ENCODE measurements at regions not wholly inside any gene's neighbourhood (a gene's known extent, or its start where the extent isn't known, plus 50 kb on each side); places are given as distances from the start of the nearest gene placed in this dataset.

DNA sequence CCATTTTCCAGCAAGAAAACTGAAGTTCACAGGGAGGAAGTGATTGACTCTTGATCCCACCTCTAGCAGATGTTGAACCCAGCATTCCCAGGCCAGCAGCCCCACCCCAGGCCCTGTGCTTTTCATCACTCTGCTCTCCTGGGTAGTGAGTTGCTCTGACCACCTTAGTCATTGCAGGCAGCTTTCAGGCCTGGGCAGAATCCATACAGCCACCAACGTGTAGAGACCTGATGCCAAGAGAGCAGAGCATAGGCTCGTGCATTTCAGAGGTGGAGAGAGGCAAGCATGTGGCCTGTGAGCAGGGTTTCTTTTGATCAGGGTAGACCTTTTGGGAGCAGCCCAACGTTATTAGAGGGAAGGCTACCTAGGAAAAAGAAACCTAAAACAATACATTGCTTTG is 334.6 kb downstream of the PTEN start:
- no peak for DNase-seq (ENCODE audit: low read depth, low spot score)

DNA sequence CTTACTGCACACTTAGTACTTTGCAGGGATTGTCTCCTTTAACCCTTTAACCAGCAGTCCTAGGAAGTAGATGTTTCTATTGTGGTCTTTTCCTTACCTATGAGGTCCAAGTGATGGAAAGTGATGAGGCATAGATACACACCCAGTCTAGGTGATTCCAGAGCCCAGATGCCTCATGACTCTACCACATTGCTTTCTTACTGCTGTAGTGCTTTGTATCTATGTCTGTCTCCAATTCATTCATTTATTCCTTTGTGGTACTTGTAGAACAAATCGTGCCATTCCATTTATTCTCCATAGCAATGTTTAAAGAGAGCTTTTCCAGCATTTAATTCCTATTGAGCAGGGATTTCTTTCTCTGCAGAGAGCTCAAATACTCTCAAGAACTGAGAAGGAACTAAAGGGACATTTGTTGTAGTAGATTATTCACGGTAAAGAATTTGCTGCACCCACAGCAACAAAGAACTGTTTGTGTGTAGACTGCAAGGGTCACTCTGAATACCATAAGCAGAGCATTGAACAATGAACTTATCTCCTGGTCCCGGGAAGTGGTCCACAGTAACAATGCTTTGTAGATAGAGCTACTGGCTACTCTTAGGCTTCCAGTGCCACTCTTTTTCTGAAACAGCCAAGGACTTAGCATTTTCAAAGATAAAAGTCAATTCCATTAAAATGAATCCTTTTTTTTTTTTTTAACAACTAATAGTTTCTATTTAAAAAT is 337.0 kb downstream of the PTEN start:
- DNase-seq (ENCODE audit: low read depth, low spot score) = no peak

DNA sequence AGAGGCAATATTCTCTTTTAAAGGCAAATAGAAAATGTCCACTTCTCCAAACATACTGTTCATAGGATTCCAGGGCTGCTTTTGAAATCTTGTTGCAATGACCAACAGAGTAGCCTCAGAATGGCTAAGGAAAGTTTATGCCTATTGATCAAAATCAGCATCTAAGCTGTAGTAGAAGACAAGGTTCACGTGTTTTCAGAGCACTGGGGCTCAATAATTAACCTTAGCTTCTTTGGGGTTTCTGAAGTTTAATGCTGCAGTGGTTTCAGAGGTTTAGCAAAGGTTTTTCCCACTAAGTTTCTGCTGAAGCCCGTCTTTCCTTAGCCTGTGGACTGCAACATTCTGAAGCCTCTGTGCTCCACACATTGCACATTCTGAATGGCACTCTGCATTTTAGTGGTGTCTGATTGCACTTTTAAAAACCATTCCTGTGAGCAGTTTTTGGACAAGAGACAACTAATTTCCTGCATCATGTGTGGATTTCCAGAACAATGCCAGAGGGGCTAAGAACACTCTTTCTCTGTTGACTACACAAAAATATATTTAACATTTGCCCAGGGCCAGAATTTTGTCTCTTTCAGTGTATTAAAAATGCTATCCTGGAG is 342.5 kb downstream of the PTEN start:
- no peak for DNase-seq (ENCODE audit: low read depth, low spot score)

DNA sequence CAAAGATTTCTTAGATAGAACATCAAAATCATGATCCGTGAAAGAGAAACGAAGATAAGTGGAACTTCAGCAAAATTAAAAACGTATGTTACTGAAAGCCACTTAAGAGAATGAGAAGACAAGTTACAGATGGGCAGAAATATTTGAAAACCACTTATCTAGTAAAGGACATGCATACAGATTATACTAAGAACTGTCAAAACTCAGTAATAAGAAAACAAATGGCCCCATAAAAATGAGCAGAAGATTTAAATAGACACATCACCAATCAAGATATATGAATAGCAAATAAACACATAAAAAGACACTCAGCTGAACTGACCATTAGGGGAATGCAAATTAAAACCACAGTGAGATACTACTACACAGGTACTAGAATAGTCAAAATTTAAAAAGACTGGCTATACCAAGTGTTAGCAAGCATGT is 343.7 kb downstream of the PTEN start:
- no peak for DNase-seq (ENCODE audit: low read depth, low spot score)

DNA sequence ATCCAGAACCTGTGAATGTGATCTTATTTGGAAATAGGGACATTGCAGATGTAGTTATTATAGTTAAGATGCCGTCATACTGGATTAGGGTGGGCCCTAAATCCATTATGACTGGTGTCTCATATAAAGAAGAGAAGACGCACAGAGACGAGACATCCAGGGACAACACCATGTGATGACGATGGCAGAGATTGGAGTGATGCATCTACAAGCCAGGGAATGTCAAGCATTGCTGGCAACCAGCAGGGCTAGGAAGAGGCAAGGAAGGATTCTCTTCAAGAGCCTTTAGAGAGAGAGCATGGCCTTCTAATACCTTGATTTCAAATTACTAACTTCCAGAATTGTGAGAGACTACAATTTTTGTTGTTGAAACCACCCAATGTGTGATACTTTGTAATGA is 345.8 kb downstream of the PTEN start:
- no peak for DNase-seq (ENCODE audit: low read depth, low spot score)

DNA sequence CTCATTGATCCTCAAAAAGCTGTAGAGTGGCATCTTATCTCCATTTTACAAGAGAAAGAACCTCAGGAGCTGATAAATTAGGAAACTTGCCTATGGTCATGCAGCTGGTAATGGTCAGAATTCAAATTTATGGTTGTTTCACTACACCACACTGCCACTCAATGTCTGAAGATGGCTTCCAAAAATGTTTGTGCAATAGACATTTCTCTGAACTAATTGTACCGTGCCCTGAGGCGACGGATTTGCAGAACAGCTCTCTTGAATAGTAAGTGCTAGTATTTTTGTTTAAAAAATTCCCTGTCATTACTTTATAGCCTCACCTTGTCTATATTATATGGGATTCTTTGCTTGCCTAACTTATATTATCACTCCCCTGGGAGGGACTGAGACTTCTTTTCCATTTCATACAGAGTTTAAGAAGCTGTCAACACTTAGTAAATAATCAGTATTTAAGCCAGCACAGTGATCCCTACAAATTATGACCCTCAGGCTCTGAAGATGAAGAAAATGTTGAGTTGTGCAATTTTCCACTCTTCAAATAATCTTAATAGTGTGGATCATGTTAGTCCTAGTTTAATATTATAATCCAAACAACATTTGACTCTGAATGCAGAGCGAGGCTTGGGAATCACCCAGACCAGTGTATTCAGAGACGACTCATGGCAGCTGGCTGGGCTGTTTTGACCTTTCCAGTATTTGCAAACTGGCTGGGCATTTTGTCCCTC is 346.6 kb downstream of the PTEN start:
- no peak for DNase-seq (ENCODE audit: low read depth, low spot score)

DNA sequence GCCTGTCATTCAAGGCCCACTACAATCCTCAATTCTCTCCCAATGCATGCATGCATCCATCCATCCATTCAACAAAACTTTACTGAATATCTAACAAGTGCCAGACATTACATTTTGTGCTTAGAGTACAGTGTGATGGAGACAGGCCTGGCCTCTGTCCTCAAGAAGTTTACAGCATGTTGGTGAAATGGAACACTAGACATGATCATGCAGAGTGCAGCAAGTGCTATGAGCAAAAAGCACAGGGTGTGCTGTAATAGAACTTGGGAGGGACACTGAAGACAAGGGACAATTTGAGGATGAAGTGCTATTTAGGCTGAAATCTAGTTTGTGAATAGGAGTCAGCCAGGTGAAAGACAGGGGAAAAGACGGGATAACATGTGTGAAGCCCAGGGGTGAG is 347.8 kb downstream of the PTEN start:
- no peak for DNase-seq (ENCODE audit: low read depth, low spot score)

DNA sequence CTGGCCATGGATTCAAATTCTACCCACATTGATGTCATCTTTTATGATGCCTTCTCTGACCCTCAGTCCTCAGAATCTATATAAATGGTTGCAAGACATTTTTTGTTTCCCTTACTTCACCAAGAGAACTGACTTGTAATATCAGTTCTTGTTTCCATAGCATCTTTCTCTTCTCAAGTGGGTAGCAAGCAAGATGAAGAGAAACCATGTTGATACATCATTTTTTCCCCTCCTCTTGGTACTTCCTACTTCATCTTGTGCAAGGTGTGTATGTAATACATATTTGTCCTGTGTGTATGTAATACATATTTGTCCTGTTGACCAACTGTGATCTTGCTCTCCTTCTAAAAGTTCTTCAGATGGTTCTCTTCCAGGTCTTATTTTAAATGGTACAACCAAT is 348.6 kb downstream of the PTEN start:
- DNase-seq (ENCODE audit: low read depth, low spot score) = no peak

DNA sequence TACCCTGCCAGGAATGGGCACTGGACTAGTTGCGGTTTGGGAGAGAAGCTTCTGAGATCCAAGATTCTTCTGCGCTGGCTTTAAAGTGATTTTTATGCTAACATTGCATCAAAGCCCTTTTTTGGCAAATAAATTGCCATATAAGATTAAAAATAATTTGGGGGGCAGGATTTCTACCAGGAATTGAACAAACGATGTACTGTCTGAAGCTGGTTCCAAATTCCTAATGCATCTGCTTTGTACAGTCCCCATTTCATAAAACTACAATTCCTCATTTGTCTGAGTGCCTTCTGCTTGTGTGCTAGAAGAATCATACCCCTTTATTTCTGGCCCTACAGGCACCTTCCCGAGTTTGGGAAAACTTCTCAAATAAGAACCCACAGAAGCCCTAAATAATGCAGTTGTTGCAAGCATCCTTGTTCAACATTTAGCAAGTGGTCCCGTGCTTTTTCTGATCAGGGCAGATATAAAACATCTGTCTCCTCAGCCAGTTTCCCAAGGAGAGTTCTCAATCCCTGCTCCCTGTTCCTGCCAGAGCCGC is 349.7 kb downstream of the PTEN start:
- no peak for DNase-seq (ENCODE audit: low read depth, low spot score)

DNA sequence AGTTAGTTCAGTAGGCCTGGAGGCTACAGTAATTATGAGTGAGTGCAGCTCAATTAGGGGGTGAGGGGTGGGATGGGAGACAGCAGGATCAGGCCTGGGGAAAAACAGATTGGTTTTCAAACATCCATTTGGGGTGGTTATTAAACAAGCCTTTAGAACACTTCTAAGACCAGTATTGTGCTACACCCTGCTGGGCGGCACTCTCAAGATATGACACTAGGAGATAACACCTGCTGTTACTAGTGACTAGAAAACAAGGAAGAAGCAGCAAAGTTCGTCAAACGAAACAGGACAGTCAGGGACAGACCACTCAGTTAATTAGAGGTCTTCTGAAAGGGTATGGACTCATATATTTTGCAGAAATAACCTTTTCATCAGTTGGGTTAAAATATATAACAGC is 353.6 kb downstream of the PTEN start:
- DNase-seq (ENCODE audit: low read depth, low spot score) = no peak

DNA sequence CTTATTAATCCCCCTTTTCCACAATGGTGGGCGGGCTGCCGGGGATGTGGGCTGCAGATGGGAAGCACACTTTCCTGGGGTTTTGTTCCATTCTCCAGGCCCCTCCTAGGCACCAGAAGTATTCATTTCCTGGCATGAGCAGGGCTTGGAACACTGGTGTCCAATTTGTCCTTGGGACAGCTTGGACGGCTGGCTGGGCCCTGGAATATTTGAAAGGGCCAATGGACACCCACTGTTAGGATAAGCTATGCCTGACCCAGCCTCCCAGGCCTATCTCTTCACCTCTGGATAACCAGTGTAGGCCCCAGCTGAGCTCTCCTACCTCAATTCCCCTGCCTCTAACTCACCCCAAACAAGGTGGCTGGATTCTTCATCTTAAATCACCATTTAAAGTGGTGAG is 354.9 kb downstream of the PTEN start:
- no peak for DNase-seq (ENCODE audit: low read depth, low spot score)

DNA sequence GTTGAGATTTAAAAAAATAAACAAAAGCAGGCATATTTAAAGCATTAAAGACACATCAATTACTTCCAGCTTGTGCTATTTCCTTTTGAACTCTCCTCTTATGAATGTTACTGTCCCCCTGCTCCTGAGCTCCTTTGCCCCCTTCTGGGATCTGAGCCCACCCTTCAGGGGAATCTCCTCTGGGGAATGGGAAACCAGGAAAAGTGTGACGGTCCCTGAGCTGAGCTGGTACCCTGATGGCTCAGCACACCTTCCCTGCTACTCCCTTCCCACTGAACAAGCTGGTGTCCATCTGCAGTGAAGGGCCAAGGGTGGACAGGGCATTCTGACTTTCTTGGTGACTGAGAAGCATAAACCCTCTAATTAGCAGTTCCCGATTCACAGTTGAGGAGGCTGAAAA is 356.3 kb downstream of the PTEN start:
- DNase-seq (ENCODE audit: low read depth, low spot score) = no peak

DNA sequence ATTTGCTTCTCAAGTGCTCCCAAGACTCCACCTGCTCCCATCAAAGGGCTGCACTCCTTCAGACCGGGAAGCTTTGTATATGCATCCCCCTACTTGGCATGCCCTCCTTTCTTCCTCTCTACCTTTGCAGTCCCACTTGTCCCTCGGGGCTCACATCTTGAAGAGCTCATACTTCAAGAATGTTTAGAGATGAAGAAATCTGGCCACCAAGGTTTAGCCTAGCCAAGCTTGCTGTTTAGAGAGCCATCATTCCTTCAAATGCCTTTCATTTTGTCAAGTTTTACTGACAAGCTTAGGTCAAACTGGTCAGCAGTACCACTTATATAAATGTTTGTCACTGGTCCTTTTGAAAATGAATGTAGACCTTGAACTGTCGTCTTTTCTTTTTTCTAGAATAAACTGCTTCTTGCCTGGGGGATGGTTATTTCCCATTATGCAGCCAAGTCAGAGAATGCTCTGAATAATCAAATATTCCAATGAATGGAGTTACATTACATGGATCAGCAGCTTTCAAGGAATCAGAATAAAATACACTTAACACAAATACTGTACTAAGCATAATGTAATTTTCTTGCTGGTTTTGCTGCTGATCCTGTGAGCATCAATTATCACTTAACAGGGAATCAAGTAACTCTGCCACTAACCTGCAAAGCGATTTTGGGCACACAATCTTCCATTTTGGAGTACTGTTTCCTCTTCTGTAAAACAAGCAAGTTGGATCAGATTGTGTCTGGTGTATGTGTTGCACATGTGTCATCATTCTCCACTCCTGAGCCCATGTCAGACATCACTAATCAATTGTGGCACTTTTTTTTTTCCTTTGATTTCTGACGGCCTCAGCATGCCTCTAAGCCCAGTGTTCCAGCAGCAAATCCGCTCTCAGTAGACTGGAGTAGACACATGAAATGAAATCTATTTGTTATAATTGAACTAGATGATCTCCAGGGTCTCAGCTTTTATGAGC is 357.9 kb downstream of the PTEN start:
- DNase-seq (ENCODE audit: low read depth, low spot score) = no peak

DNA sequence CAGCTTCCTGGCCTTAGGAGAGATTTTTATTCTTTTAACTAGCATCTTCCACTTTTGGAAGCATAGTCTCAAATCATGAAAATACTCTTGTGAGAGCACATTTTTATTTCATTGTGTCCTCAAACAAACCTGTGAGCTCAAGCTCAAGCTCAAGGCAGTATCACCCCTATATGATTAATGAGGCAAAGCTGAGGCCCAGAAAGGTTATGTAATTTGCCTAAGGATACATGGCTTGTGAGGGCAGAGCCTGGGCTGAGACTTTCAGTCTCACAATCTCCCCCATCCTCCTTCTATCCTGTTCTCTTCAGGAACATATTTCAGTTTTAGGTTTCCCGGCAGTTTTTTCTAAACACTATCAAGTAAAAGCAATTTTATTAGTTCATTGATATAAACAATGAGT is 359.5 kb downstream of the PTEN start:
- DNase-seq (ENCODE audit: low read depth, low spot score) = no peak

All from brain pericyte (primary cell).